ENCODE measurements at regions not wholly inside any gene's neighbourhood (a gene's known extent, or its start where the extent isn't known, plus 50 kb on each side); places are given as distances from the start of the nearest gene placed in this dataset.

DNA sequence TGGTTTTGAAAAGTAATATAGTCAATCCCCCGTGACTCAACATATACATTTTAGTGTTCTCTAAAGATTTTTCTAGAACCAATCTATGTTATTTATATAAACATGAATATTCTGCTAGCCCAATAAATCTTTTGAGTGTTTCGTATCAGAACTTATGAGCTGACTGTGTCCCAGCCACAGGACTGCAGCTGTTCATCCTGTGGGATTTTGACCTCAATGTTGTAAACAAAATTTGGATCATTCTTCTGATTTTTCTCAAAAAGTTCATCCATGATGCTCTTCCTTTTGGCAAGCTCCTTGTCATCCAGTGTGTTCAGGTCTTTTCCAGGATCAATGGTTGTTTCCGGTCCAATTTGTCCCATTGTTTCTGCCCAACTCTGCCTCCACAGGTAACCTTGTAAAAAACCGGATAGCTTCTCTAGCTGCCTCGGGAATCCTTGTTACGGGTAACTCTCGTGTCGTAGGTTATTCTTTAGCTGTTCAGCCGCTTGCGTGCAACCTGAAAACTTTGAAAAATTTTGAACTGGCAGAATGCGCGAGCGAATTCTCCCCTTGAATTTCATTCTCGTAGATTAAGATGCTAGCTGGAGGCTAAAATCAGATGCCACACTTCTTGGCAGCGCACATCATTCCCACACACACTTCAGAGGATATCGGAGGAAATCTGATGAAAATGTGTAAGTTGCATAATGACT is 195.2 kb downstream of the SH3BP4 start:
- no peaks in the 10 kb centered on the region for H3K9me2 ChIP-seq (ENCODE audit: insufficient read depth)
- H2AFZ ChIP-seq: no peak overlapping the region
- no peaks in the 10 kb centered on the region for H4K20me1 ChIP-seq (replicated peaks; ENCODE audit: insufficient read depth)
- H3K27me3 Mint-ChIP-seq (ENCODE audit: insufficient read depth, low read depth, poor library complexity): peaks cover 3% of the 10 kb centered on the region
- no peak overlapping the region for H3K4me3 ChIP-seq
- peaks cover 5% of the 10 kb centered on the region for H3K4me1 Mint-ChIP-seq
- H3K9me3 Mint-ChIP-seq: no peaks in the 10 kb centered on the region
- no peaks in the 10 kb centered on the region for H3K79me2 ChIP-seq (replicated peaks; ENCODE audit: insufficient read depth)
- no peaks in the 10 kb centered on the region for H3K36me3 Mint-ChIP-seq (ENCODE audit: low read depth)
- no peaks in the 10 kb centered on the region for H3F3A ChIP-seq (replicated peaks; ENCODE audit: low read depth)
- H3K36me3 ChIP-seq (ENCODE audit: insufficient read depth): no peaks in the 10 kb centered on the region
- H3K4me2 ChIP-seq: no peak overlapping the region
- no peak overlapping the region for H3K27ac Mint-ChIP-seq
- no peak overlapping the region for H3K4me3 Mint-ChIP-seq
- no peak overlapping the region for H3K27ac ChIP-seq (ENCODE audit: low read depth)
- ATAC-seq: no peak
- no peaks in the 10 kb centered on the region for H3K27me3 ChIP-seq (ENCODE audit: insufficient read depth)
- H3K4me1 ChIP-seq (ENCODE audit: insufficient read depth): peaks cover 4% of the 10 kb centered on the region; the same call in 1 of the 2 replicates
- no peak for TF ChIP-seq EZH2phosphoT487 (IDR thresholded peaks at IDR 0.05; ENCODE audit: unreplicated experiment)
- TF ChIP-seq, protein P1, sequence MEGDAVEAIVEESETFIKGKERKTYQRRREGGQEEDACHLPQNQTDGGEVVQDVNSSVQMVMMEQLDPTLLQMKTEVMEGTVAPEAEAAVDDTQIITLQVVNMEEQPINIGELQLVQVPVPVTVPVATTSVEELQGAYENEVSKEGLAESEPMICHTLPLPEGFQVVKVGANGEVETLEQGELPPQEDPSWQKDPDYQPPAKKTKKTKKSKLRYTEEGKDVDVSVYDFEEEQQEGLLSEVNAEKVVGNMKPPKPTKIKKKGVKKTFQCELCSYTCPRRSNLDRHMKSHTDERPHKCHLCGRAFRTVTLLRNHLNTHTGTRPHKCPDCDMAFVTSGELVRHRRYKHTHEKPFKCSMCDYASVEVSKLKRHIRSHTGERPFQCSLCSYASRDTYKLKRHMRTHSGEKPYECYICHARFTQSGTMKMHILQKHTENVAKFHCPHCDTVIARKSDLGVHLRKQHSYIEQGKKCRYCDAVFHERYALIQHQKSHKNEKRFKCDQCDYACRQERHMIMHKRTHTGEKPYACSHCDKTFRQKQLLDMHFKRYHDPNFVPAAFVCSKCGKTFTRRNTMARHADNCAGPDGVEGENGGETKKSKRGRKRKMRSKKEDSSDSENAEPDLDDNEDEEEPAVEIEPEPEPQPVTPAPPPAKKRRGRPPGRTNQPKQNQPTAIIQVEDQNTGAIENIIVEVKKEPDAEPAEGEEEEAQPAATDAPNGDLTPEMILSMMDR (conservative IDR thresholded peaks at IDR 0.05; ENCODE audit: low read depth in 2 of 2): no peak
- TF ChIP-seq, protein P2, sequence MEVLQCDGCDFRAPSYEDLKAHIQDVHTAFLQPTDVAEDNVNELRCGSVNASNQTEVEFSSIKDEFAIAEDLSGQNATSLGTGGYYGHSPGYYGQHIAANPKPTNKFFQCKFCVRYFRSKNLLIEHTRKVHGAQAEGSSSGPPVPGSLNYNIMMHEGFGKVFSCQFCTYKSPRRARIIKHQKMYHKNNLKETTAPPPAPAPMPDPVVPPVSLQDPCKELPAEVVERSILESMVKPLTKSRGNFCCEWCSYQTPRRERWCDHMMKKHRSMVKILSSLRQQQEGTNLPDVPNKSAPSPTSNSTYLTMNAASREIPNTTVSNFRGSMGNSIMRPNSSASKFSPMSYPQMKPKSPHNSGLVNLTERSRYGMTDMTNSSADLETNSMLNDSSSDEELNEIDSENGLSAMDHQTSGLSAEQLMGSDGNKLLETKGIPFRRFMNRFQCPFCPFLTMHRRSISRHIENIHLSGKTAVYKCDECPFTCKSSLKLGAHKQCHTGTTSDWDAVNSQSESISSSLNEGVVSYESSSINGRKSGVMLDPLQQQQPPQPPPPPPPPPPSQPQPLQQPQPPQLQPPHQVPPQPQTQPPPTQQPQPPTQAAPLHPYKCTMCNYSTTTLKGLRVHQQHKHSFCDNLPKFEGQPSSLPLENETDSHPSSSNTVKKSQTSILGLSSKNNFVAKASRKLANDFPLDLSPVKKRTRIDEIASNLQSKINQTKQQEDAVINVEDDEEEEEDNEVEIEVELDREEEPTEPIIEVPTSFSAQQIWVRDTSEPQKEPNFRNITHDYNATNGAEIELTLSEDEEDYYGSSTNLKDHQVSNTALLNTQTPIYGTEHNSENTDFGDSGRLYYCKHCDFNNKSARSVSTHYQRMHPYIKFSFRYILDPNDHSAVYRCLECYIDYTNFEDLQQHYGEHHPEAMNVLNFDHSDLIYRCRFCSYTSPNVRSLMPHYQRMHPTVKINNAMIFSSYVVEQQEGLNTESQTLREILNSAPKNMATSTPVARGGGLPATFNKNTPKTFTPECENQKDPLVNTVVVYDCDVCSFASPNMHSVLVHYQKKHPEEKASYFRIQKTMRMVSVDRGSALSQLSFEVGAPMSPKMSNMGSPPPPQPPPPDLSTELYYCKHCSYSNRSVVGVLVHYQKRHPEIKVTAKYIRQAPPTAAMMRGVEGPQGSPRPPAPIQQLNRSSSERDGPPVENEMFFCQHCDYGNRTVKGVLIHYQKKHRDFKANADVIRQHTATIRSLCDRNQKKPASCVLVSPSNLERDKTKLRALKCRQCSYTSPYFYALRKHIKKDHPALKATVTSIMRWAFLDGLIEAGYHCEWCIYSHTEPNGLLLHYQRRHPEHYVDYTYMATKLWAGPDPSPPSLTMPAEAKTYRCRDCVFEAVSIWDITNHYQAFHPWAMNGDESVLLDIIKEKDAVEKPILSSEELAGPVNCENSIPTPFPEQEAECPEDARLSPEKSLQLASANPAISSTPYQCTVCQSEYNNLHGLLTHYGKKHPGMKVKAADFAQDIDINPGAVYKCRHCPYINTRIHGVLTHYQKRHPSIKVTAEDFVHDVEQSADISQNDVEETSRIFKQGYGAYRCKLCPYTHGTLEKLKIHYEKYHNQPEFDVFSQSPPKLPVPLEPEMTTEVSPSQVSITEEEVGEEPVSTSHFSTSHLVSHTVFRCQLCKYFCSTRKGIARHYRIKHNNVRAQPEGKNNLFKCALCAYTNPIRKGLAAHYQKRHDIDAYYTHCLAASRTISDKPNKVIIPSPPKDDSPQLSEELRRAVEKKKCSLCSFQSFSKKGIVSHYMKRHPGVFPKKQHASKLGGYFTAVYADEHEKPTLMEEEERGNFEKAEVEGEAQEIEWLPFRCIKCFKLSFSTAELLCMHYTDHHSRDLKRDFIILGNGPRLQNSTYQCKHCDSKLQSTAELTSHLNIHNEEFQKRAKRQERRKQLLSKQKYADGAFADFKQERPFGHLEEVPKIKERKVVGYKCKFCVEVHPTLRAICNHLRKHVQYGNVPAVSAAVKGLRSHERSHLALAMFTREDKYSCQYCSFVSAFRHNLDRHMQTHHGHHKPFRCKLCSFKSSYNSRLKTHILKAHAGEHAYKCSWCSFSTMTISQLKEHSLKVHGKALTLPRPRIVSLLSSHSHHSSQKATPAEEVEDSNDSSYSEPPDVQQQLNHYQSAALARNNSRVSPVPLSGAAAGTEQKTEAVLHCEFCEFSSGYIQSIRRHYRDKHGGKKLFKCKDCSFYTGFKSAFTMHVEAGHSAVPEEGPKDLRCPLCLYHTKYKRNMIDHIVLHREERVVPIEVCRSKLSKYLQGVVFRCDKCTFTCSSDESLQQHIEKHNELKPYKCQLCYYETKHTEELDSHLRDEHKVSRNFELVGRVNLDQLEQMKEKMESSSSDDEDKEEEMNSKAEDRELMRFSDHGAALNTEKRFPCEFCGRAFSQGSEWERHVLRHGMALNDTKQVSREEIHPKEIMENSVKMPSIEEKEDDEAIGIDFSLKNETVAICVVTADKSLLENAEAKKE (CRISPR knock-in tag; IDR thresholded peaks at IDR 0.05): no peak
- no peak for TF ChIP-seq EZH2 (IDR thresholded peaks at IDR 0.05; ENCODE audit: low read depth, unreplicated experiment)
- TF ChIP-seq JUNB (IDR thresholded peaks at IDR 0.05; ENCODE audit: unreplicated experiment): no peak
- no peak for TF ChIP-seq ZNF331 (CRISPR knock-in tag; IDR thresholded peaks at IDR 0.05; ENCODE audit: low read depth)
- TF ChIP-seq STAT1 (IDR thresholded peaks at IDR 0.05; ENCODE audit: unreplicated experiment): no peak
- no peak for TF ChIP-seq CREB1 (CRISPR knock-in tag; IDR thresholded peaks at IDR 0.05; ENCODE audit: low read depth)
- TF ChIP-seq NANOG (IDR thresholded peaks at IDR 0.05; ENCODE audit: borderline replicate concordance): no peak
- no peak for TF ChIP-seq POLR2AphosphoS5 (IDR thresholded peaks at IDR 0.05; ENCODE audit: low read depth)
- TF ChIP-seq, protein P3, sequence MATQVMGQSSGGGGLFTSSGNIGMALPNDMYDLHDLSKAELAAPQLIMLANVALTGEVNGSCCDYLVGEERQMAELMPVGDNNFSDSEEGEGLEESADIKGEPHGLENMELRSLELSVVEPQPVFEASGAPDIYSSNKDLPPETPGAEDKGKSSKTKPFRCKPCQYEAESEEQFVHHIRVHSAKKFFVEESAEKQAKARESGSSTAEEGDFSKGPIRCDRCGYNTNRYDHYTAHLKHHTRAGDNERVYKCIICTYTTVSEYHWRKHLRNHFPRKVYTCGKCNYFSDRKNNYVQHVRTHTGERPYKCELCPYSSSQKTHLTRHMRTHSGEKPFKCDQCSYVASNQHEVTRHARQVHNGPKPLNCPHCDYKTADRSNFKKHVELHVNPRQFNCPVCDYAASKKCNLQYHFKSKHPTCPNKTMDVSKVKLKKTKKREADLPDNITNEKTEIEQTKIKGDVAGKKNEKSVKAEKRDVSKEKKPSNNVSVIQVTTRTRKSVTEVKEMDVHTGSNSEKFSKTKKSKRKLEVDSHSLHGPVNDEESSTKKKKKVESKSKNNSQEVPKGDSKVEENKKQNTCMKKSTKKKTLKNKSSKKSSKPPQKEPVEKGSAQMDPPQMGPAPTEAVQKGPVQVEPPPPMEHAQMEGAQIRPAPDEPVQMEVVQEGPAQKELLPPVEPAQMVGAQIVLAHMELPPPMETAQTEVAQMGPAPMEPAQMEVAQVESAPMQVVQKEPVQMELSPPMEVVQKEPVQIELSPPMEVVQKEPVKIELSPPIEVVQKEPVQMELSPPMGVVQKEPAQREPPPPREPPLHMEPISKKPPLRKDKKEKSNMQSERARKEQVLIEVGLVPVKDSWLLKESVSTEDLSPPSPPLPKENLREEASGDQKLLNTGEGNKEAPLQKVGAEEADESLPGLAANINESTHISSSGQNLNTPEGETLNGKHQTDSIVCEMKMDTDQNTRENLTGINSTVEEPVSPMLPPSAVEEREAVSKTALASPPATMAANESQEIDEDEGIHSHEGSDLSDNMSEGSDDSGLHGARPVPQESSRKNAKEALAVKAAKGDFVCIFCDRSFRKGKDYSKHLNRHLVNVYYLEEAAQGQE (IDR thresholded peaks at IDR 0.05; ENCODE audit: unreplicated experiment): no peak
- TF ChIP-seq, protein P4, sequence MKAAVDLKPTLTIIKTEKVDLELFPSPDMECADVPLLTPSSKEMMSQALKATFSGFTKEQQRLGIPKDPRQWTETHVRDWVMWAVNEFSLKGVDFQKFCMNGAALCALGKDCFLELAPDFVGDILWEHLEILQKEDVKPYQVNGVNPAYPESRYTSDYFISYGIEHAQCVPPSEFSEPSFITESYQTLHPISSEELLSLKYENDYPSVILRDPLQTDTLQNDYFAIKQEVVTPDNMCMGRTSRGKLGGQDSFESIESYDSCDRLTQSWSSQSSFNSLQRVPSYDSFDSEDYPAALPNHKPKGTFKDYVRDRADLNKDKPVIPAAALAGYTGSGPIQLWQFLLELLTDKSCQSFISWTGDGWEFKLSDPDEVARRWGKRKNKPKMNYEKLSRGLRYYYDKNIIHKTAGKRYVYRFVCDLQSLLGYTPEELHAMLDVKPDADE (IDR thresholded peaks at IDR 0.05): no peak
- no peak for TF ChIP-seq ZNF114 (CRISPR knock-in tag; IDR thresholded peaks at IDR 0.05)
- no peak for DNase-seq (ENCODE audit: low spot score)

Measured in GM23338 (cell line).